Calu3 (cell line): ENCODE measurements at regions not wholly inside any gene's neighbourhood (a gene's known extent, or its start where the extent isn't known, plus 50 kb on each side); places are given as distances from the start of the nearest gene placed in this dataset.

Source experiments
- BruUV-seq: library from RNA; stranded (reverse); fragments of 400-500 nt; replicated peaks from 2 replicates; lab custom pipeline; 2021; lab: Mats Ljungman, UMichigan
- CTCF ChIA-PET: fragments of 300-600 bp; sonication (Branson Sonifier 250); formaldehyde crosslinking; loops from one replicate; lab custom pipeline; 2022; ENCODE audit warnings: antibody characterized with exemption; lab: Charles Lee
- DNase-seq: peaks from one replicate; pipeline ENCODE4 v3.0.0; 2022
- H3K27ac Mint-ChIP-seq: one replicate; pipeline ENCODE4 v1.8.0; 2022; ENCODE audit warnings: mixed read lengths; ENCODE audit not compliant: unreplicated experiment
- H3K27me3 Mint-ChIP-seq: one replicate; pipeline ENCODE4 v1.8.0; 2022; ENCODE audit warnings: mixed read lengths; ENCODE audit not compliant: unreplicated experiment
- H3K36me3 Mint-ChIP-seq: one replicate; pipeline ENCODE4 v1.8.0; 2022; ENCODE audit warnings: mild to moderate bottlenecking, moderate library complexity, mixed read lengths; ENCODE audit not compliant: insufficient read depth, unreplicated experiment
- H3K4me1 Mint-ChIP-seq: one replicate; pipeline ENCODE4 v1.8.0; 2022; ENCODE audit warnings: mild to moderate bottlenecking, low read depth, mixed read lengths; ENCODE audit not compliant: unreplicated experiment
- H3K4me3 Mint-ChIP-seq: one replicate; pipeline ENCODE4 v1.8.0; 2022; ENCODE audit warnings: mild to moderate bottlenecking, low read depth, moderate library complexity, mixed read lengths; ENCODE audit not compliant: unreplicated experiment
- H3K9me3 Mint-ChIP-seq: one replicate; pipeline ENCODE4 v1.8.0; 2022; ENCODE audit warnings: low read depth, mixed read lengths; ENCODE audit not compliant: unreplicated experiment
- CTCF ChIP-seq: fragments of 200-600 bp; IDR thresholded peaks from one replicate; pipeline ENCODE4 v1.8.0; 2022; ENCODE audit warnings: antibody characterized with exemption; ENCODE audit not compliant: unreplicated experiment
- intact Hi-C: fragments of 100-400 bp; cut with micrococcal nuclease; formaldehyde crosslinking; loops from one replicate; pipeline ENCODE4 v1.10.0; 2022; ENCODE audit not compliant: unreplicated experiment

- H3K4me1 Mint-ChIP-seq: no peaks in the 10 kb centered on the region
- peaks cover 7% of the 10 kb centered on the region for H3K9me3 Mint-ChIP-seq
- no TSS peak for BruUV-seq
- intact Hi-C loops: no loop called here
- no peak overlapping the region for H3K4me3 Mint-ChIP-seq
- no peak overlapping the region for H3K27ac Mint-ChIP-seq
- CTCF ChIA-PET: no interaction called here
- no peak for DNase-seq
- no peaks in the 10 kb centered on the region for H3K27me3 Mint-ChIP-seq
- no peak for TF ChIP-seq CTCF
- H3K36me3 Mint-ChIP-seq: no peaks in the 10 kb centered on the region
These were observed 197.7 kb downstream of the CD109 start for GRCh38 chr6:73893696-73894095.

- no peak for DNase-seq
- intact Hi-C loops: no loop called here
- Mint-ChIP-seq H3K4me1 (no peaks in the 10 kb centered on the region), H3K9me3 (peaks cover 7% of the 10 kb centered on the region), H3K27ac (no peak overlapping the region), H3K36me3 (no peaks in the 10 kb centered on the region), H3K4me3 (no peak overlapping the region), H3K27me3 (no peaks in the 10 kb centered on the region)
- no TSS peak for BruUV-seq
- no peak for TF ChIP-seq CTCF
- CTCF ChIA-PET: no interaction called here
These were observed 192.0 kb downstream of the CD109 start for GRCh38 chr6:73888050-73888449.

GRCh38 chr6:73885393-73885792 lies 189.4 kb downstream of the CD109 start:
- CTCF ChIA-PET: interaction anchor here (0.7 kb wide), 1 partner anchor 559 kb away, joined by 9 read pairs; no protein-coding TSS in a partner anchor
- intact Hi-C loops: no loop called here
- no peaks in the 10 kb centered on the region for H3K36me3 Mint-ChIP-seq
- H3K4me3 Mint-ChIP-seq: no peak overlapping the region
- no peaks in the 10 kb centered on the region for H3K27me3 Mint-ChIP-seq
- TF ChIP-seq CTCF: no peak
- no peaks in the 10 kb centered on the region for H3K9me3 Mint-ChIP-seq
- no peaks in the 10 kb centered on the region for H3K4me1 Mint-ChIP-seq
- no peak overlapping the region for H3K27ac Mint-ChIP-seq
- no peak for DNase-seq
- no TSS peak for BruUV-seq

- Mint-ChIP-seq H3K27me3 (no peaks in the 10 kb centered on the region), H3K4me3 (no peak overlapping the region), H3K9me3 (no peaks in the 10 kb centered on the region), H3K36me3 (no peaks in the 10 kb centered on the region), H3K4me1 (no peaks in the 10 kb centered on the region), H3K27ac (no peak overlapping the region)
- no TSS peak for BruUV-seq
- CTCF ChIA-PET: no interaction called here
- no peak for DNase-seq
- no peak for TF ChIP-seq CTCF
- intact Hi-C loops: no loop called here
These were observed 188.5 kb downstream of the CD109 start for GRCh38 chr6:73884540-73884939.
